ENCODE measurements at regions not wholly inside any gene's neighbourhood (a gene's known extent, or its start where the extent isn't known, plus 50 kb on each side); places are given as distances from the start of the nearest gene placed in this dataset.

DNA sequence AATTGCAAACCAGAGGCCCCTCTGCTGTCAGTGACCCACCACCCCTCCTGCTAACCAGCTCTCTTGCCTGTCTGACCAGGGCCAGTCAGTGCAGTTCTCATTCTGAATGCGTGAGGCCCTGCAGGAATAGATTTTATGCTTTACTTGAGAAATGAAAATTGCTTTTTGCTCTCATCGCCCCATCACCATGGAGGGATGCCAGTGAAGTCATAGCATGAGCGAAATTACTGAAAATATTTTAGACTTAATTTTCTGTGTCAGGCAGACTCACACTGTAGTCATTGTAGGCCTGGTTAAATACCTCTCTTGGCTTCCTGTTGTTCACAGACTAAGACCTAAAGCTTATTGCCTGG lies 490.5 kb upstream of the CDH5 start:
- H3K36me3 Mint-ChIP-seq: no peaks in the 10 kb centered on the region
- no peak for DNase-seq (ENCODE audit: low spot score in 2 of 2, unreplicated experiment in 2 of 2)
- peaks cover 29% of the 10 kb centered on the region for H3K4me1 Mint-ChIP-seq
- no peaks in the 10 kb centered on the region for H3K27me3 Mint-ChIP-seq (ENCODE audit: low read depth)
- H3K9me3 Mint-ChIP-seq: peaks cover 8% of the 10 kb centered on the region
- no peak overlapping the region for H3K27ac Mint-ChIP-seq
- H3K4me3 Mint-ChIP-seq: no peak overlapping the region
- TF ChIP-seq, protein P1, sequence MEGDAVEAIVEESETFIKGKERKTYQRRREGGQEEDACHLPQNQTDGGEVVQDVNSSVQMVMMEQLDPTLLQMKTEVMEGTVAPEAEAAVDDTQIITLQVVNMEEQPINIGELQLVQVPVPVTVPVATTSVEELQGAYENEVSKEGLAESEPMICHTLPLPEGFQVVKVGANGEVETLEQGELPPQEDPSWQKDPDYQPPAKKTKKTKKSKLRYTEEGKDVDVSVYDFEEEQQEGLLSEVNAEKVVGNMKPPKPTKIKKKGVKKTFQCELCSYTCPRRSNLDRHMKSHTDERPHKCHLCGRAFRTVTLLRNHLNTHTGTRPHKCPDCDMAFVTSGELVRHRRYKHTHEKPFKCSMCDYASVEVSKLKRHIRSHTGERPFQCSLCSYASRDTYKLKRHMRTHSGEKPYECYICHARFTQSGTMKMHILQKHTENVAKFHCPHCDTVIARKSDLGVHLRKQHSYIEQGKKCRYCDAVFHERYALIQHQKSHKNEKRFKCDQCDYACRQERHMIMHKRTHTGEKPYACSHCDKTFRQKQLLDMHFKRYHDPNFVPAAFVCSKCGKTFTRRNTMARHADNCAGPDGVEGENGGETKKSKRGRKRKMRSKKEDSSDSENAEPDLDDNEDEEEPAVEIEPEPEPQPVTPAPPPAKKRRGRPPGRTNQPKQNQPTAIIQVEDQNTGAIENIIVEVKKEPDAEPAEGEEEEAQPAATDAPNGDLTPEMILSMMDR (IDR thresholded peaks at IDR 0.05; ENCODE audit: unreplicated experiment): no peak

DNA sequence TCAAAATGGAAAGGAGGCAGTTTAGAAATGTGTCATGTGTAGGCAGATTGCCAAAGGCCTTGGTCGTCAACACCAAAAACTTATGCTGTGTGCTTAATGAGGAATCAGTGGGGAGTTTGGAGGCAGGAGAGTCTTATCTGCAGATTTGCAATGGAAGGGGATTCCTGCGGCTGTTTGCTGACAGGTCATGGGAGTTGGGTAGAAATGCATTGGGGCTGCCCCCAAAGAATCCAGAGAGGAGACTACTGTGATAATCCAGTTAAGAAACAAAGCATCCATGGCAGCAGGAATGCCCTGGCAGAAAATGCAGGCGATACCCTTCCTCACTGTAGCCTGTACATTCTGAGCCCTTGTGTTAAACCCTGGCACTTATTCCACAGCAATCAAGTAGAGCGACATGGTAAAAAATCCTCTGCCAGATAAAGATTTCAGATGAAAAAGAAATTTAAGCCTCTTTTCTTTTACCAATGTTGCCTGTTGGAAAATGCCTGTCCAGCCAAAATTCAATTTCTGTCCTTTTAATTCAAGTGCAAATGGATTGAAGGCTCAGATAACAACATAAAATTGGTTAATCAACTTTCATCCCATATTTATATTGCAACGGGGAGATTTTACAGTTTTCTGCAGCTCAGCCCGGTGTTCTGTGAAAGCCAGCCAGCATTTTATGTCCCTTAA lies 491.0 kb upstream of the CDH5 start:
- Mint-ChIP-seq H3K36me3 (no peaks in the 10 kb centered on the region), H3K27ac (no peak overlapping the region), H3K4me1 (peaks cover 29% of the 10 kb centered on the region), H3K27me3 (ENCODE audit: low read depth) (no peaks in the 10 kb centered on the region), H3K4me3 (no peak overlapping the region), H3K9me3 (peaks cover 8% of the 10 kb centered on the region)
- DNase-seq (ENCODE audit: low spot score in 2 of 2, unreplicated experiment in 2 of 2): no peak
- TF ChIP-seq, protein P1 (IDR thresholded peaks at IDR 0.05; ENCODE audit: unreplicated experiment): no peak

DNA sequence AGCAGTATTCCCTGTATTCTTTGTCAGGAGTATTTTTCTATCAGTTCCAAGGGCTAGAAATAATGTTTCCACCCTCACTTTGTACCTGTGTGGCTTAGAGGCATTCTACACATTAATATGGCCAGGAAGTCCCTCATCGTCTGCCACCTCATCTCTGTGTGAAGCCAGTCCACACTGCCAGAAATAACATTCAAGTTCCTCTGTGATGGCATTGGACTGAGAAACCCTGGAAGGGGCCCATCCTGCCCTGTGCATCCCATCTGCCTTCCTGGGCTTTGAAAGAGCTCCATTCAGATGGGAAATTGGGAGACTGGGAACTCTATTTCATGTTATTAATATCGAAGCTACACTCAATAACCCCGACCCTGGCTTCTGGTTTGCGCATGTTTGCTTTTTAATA lies 497.2 kb upstream of the CDH5 start:
- DNase-seq (ENCODE audit: low spot score in 2 of 2, unreplicated experiment in 2 of 2): no peak
- H3K36me3 Mint-ChIP-seq: peaks cover 2% of the 10 kb centered on the region
- peaks cover 6% of the 10 kb centered on the region for H3K9me3 Mint-ChIP-seq
- H3K4me3 Mint-ChIP-seq: no peak overlapping the region
- TF ChIP-seq, protein P1 (IDR thresholded peaks at IDR 0.05; ENCODE audit: unreplicated experiment): no peak
- peaks cover 5% of the 10 kb centered on the region for H3K4me1 Mint-ChIP-seq
- peaks cover 13% of the 10 kb centered on the region for H3K27me3 Mint-ChIP-seq (ENCODE audit: low read depth)
- no peak overlapping the region for H3K27ac Mint-ChIP-seq

DNA sequence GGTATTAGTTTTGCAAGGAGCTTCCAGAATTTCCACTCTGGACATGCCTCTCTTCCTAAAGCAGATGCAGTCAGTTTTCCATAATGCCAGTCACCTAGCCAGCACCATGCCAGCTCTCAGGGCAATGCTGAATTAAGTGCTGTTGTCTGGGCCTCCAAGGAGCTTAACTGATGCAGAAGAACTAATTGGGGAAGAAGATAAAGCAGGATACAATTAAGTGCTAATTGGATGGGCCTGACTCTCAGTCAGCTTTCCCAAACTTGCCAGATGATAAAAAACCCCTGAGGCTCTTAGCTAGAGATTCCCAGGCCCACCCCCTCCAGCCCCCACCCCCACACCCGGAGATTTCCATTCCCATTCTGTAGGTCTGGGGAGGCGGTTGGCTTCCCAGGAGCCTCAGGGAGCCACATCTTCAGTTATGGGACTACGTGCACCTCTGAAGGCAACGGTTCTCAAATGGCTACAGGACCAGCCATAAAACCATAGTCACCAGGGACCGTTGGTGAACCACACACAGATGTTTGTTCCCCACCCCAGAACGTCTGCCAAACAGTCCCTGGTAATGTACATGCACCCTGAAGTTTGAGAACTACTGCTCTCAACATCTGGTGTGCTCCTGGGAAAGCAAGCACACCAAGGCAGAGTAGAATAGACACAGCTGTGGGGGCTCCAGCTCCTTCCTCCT lies 499.1 kb upstream of the CDH5 start:
- TF ChIP-seq, protein P1 (IDR thresholded peaks at IDR 0.05; ENCODE audit: unreplicated experiment): no peak
- no peak for DNase-seq (ENCODE audit: low spot score in 2 of 2, unreplicated experiment in 2 of 2)
- peaks cover 16% of the 10 kb centered on the region for H3K9me3 Mint-ChIP-seq
- peaks cover 13% of the 10 kb centered on the region for H3K27me3 Mint-ChIP-seq (ENCODE audit: low read depth)
- H3K27ac Mint-ChIP-seq: no peak overlapping the region
- H3K4me3 Mint-ChIP-seq: no peak overlapping the region
- peaks cover under 1% of the 10 kb centered on the region for H3K4me1 Mint-ChIP-seq
- H3K36me3 Mint-ChIP-seq: peaks cover 4% of the 10 kb centered on the region

DNA sequence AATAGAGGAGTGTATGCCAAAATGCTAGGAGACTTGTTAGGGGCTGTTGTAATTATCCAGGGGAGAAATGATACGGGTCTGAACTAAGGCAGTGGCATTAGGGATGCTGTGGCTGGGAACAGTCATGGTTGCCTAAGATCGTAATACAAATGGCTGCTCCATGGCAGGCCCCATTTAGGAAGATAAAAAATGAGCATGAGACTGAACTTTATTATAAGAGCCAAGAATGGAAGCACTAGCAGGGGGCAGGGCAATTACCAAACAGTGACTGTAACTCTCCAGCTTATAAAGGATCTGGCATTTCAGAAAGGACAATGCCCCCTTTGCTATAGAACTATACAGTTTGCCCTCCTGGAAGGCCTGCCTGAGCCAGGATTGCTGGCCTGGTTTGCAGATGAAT lies 503.3 kb upstream of the CDH5 start:
- H3K4me1 Mint-ChIP-seq: peaks cover 4% of the 10 kb centered on the region
- H3K27me3 Mint-ChIP-seq (ENCODE audit: low read depth): peaks cover 4% of the 10 kb centered on the region
- DNase-seq (ENCODE audit: low spot score in 2 of 2, unreplicated experiment in 2 of 2): no peak
- H3K9me3 Mint-ChIP-seq: peaks cover 16% of the 10 kb centered on the region
- peaks cover 4% of the 10 kb centered on the region for H3K36me3 Mint-ChIP-seq
- no peak overlapping the region for H3K27ac Mint-ChIP-seq
- H3K4me3 Mint-ChIP-seq: no peak overlapping the region
- TF ChIP-seq, protein P1 (IDR thresholded peaks at IDR 0.05; ENCODE audit: unreplicated experiment): no peak

Data from mesothelial cell of epicardium (in vitro differentiated cells).